ENCODE measurements at regions not wholly inside any gene's neighbourhood (a gene's known extent, or its start where the extent isn't known, plus 50 kb on each side); places are given as distances from the start of the nearest gene placed in this dataset.
"Not testable (repeated sequence)": the region's sequence is repeated elsewhere in the genome, so short reads cannot be mapped to it uniquely, and the experiment has no call there.

DNA sequence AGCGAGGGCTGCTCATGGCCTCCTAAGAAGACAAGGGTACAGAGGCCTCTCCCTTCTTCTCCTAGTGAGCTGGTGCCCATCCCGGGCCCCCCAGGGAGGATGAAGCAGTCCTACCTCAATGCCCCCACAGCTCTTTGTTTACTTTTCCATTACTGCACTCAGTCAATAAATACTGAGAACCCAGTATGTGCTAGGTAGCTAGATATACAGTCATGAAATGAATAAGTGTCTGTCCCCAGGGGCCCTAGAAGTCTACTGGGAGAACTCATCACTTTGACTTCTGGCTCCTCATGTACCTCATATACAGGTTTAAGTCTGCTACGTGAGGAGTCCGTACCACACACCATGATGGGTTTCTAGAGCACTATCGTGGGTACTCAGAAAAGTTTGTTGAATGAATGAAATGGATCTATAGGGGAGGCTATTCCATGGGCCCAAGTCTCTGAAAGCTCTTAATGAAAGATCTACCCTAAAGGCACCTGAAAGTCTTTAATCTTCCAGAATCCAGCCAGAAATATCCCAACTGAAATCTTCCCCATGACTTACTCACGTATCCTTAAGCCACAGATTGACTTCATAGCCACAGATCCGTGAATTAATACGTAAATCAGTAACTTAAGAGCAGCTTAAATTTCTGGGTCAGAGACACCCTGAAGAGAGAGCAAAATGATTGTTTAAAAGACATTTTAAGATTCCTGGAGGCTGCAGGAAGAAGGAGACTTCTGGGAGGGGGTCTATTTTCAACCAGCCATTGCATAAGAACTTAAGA, 51.6 kb upstream of the POMP start:
- DNase-seq (no peak), ATAC-seq (no peak)
- intact Hi-C loops (cut with DNase I, micrococcal nuclease) = no loop called here

- ATAC-seq = no peak
- no peak for DNase-seq
- intact Hi-C loops (cut with DNase I, micrococcal nuclease) = no loop called here
Observed at GRCh38 chr13:28606466-28606865, 52.5 kb upstream of the POMP start.

- intact Hi-C loops (cut with DNase I, micrococcal nuclease); ATAC-seq; DNase-seq: not testable (repeated sequence)
Observed at GRCh38 chr13:28605147-28605546, 53.8 kb upstream of the POMP start.

DNA sequence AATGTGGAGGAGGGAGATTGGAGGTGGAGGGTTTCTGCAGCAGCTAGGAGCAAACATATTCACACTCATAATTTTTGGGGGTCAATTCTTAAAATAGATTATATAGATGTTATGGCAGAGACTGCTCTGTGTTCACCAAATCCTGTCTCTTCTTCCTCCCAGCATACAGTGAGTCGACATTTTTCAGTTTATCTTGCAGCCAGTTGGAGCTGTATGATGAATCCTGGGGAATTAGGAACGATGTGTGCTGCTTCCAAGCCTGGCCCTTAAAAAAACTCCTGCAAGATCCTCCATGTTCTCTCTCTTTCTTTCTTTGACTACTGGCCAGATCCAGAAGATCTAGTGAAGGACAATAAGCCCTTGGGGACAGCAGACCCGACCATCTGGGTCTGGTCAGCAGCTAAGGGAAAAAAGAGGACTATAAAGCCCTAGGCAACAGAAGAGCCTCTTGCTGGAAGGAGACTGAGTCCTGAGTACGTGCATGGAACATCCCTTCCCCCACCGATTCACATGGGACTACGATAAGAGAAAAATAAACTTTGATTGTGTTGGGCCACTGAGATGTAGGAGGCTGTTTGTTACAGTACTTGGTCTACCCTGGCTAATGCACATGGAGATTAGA, 55.8 kb upstream of the POMP start:
- no peak for DNase-seq
- no peak for ATAC-seq
- intact Hi-C loops (cut with DNase I, micrococcal nuclease) = no loop called here

DNA sequence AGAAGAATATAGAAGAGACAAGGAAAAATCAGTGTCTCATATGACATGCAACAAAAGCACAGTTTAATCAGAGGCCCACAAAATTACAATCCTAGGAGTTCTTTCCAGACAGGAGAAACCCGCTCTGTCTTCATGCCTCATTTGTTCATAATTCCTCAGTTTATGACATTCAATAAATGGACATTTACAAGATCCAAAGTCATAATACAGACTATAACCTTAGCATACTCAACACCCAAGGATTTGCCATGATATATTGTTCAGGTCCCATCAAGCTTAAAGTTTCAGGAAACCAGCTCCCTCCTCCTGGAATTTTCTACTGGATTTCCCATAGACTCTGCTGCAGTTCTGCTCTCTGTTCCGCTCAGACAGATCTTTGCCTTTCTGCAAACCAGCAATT, 56.4 kb upstream of the POMP start:
- DNase-seq (no peak), ATAC-seq (peak; percentile 79)
- intact Hi-C loops (cut with DNase I, micrococcal nuclease) = no loop called here

GRCh38 chr13:28601581-28601980, 57.3 kb upstream of the POMP start:
- no peak for DNase-seq
- no peak for ATAC-seq
- intact Hi-C loops (cut with DNase I, micrococcal nuclease) = no loop called here

DNA sequence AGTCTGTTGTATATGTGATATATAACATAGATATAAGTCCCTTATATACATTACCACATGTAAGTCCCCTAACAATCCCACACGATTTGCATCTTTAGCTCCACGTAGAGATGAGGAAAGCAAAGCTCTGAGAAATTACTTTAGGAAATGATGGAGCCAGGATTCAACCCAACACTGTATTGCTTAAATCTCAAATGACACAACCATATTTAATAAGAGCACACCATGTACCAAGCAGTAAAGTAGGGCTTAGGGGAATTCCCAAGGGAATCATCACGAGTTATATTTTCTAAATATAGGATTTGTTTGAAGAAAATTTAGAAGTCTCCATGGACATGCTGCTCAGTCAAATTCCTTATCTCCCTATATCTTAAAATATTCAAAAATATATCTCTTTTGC, 61.3 kb upstream of the POMP start:
- intact Hi-C loops (cut with DNase I, micrococcal nuclease) = no loop called here
- ATAC-seq (no peak), DNase-seq (no peak)

- ATAC-seq (no peak), DNase-seq (no peak)
- intact Hi-C loops (cut with DNase I, micrococcal nuclease) = no loop called here
Observed at GRCh38 chr13:28590461-28590860, 68.5 kb upstream of the POMP start.

DNA sequence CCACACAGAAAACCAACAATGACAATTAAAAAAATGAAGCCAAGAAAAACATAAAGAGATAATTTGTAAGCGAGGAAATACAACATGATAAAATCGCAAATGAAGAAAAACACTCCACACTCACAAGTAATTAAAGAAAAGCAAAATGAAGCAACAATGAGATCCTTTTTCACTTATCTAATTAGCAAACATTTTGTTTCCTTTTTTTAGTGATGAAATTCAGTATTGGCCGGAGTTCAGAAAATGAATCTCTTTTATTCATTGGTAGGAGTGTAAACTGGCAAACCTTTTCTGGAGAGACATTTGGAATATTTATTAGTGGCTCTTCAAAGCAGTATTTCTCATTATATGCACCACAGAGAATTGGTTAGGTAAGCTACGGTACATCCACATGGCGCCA, 70.6 kb upstream of the POMP start:
- intact Hi-C loops (cut with DNase I, micrococcal nuclease) = no loop called here

GRCh38 chr13:28587174-28587540, 71.8 kb upstream of the POMP start:
- ATAC-seq = no peak
- no peak for DNase-seq
- intact Hi-C loops (cut with DNase I, micrococcal nuclease) = no loop called here

More for the DNA sequence above, 70.6 kb upstream of the POMP start:
- DNase-seq (no peak), ATAC-seq (no peak)

DNA sequence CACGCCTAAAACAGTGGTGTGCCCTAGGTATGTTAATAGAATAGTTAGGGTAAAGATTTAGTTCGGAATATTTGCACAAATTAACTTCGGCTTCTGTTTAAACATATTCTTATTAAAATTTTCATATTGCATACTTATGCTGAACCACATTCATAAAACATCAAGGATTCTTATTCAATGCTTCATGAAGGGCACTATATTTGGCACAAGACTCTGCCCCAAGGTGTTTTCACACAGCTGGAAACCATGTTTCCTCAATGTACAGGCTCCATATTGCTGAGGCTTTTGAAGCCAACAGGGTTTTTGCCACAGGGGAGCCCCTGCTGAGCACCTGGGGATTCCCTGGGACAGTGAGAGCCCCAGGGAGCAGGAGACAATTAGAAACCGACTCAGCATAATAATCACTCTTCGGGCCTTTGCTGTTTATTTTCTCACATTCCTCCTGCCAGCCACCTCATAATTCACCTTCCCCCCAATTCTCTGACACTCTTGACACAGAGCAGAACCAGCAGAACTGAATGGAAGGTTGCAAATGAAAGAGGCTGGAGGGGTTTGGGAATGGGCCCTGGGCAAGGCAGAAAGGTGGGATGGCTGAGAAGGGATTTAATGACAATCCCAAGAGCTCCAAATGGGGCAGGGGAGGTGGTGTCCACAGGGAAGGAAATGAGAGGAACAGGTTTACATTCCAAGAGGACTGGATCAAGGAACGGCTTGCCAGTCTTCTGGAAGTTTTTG, 72.3 kb upstream of the POMP start:
- intact Hi-C loops (cut with DNase I, micrococcal nuclease) = no loop called here
- ATAC-seq (no peak), DNase-seq (no peak)

- no peak for DNase-seq
- ATAC-seq = no peak
Observed at GRCh38 chr13:28585561-28585960, 73.4 kb upstream of the POMP start.

DNA sequence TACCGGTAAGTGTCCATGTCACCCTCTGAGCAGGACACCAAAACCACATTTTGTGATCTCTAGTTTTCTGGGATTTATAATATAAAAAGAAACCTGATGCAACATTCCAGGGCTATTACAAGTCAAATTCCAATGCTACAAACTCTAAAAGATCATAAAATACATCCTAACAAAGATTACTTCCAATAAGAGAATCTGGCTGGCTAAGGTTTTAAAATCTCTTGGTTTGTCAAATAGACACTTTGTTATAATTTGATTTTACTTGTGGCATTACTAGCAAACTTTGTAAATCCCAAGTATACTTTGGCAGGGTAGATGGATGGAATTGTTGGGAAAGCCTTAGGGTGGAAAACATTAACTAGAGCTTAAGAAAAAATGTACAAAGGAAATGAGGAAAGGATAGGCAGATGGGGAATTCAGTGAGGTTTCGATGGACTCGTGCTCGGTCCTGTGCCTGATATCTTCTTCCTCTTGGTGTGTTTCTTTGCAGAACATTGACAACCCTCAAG, 74.0 kb upstream of the POMP start:
- ATAC-seq (no peak), DNase-seq (no peak)
- intact Hi-C loops (cut with DNase I, micrococcal nuclease) = no loop called here

More at GRCh38 chr13:28585561-28585960, 73.4 kb upstream of the POMP start:
- intact Hi-C loops (cut with DNase I, micrococcal nuclease) = no loop called here

- peak; percentile 57 for ATAC-seq
- intact Hi-C loops (cut with DNase I, micrococcal nuclease) = no loop called here
- DNase-seq = peak in 1 of 2 donors; percentile 15
Observed at GRCh38 chr13:28583651-28584091, 75.3 kb upstream of the POMP start.

- DNase-seq (no peak), ATAC-seq (no peak)
- intact Hi-C loops (cut with DNase I, micrococcal nuclease) = no loop called here
Observed at GRCh38 chr13:28582892-28583240, 76.1 kb upstream of the POMP start.

GRCh38 chr13:28582225-28582891, 76.6 kb upstream of the POMP start:
- ATAC-seq (no peak), DNase-seq (no peak)
- intact Hi-C loops (cut with DNase I, micrococcal nuclease) = no loop called here

DNA sequence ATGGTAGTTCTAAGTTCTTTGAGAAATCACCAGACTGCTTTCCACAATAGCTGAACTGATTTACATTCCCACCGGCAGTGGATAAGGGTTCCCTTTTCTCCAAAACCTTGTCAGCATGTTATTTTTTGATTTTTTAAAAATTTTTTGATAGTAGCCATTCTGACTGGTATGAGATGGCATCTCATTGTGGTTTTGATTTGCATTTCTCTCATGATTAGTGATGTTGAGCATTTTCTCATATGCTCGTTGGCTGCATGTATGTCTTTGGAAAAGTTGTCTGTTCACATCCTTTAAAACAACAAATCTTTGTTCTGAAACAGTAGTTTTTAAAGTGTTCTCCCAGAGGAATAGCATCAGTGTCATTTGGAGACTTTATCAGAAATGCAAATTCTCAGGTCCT, 77.5 kb upstream of the POMP start:
- intact Hi-C loops (cut with DNase I, micrococcal nuclease) = no loop called here
- ATAC-seq (no peak), DNase-seq (no peak)

- DNase-seq (no peak), ATAC-seq (no peak)
- intact Hi-C loops (cut with DNase I, micrococcal nuclease) = no loop called here
Observed at GRCh38 chr13:28579736-28580135, 79.2 kb upstream of the POMP start.

GRCh38 chr13:28579322-28579721, 79.6 kb upstream of the POMP start:
- DNase-seq = no peak
- intact Hi-C loops (cut with DNase I, micrococcal nuclease) = no loop called here
- ATAC-seq = no peak

DNA sequence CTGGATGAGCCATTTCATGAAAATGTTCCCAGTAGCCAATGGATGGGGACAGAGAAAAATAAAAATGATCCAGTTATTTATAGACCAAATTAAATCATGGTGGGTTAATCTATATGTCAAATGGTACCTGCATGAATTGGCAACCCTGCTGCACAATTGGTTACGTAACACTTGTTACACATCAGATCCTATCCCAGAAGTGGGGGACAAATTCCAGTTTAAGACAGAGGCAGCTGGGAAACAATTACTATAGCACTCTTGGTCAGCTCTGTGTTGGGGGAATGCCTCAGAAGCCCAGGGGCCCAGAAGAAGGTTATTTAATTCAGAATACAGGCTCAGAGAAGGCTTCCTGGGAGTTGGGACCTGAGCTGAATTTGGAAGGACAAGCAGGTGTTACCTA, 81.1 kb upstream of the FLT1 start:
- intact Hi-C loops (cut with DNase I, micrococcal nuclease) = no loop called here

More for the DNA sequence above, 81.1 kb upstream of the FLT1 start:
- DNase-seq = no peak
- no peak for ATAC-seq

Data from left colon (tissue), 2 donors.